ENCODE measurements at regions not wholly inside any gene's neighbourhood (a gene's known extent, or its start where the extent isn't known, plus 50 kb on each side); places are given as distances from the start of the nearest gene placed in this dataset.
A peak's percentile ranks its signal among the peaks of the same experiment; 100 is the strongest.

DNA sequence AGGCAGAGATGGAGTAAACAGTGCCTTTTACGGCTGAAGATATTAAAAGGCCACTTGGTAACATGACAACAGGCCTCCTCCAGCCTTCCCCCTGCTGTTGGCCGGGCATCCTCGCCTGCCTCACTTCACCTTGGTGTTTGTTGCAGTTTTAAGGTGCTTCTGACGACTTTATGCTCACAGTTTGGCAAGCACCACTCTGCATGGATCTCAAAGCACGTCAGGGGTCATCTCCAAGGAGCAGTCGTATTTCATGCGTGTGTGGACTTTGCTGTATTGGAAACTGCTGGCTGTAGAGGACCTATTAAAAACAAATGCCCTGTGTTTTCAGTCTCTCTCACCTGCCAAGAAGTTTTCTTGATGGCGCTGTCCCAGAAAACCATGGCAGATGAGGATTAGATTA, 483.1 kb downstream of the RPS24 start:
- no peak for DNase-seq (ENCODE audit: low spot score)

DNA sequence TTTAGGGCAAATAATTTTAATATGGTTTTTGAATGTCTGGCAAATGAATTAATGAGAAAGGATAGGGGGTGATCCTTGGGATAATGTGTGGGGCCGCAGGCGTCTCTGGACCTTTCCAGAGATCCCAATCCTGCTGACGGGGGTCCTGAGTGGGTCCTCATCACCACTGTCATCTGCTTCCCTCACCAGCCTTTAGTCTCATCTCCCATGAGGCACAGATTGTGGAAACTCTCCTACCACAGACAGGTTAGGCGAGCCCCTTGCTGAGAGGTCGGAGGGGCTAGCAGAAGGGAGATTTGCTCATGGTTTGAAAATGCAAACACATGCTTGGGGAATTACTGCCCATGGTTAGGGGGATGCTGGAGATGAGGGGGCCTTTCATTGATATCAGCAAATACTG, 484.6 kb downstream of the RPS24 start:
- DNase-seq (ENCODE audit: low spot score), result no peak

DNA sequence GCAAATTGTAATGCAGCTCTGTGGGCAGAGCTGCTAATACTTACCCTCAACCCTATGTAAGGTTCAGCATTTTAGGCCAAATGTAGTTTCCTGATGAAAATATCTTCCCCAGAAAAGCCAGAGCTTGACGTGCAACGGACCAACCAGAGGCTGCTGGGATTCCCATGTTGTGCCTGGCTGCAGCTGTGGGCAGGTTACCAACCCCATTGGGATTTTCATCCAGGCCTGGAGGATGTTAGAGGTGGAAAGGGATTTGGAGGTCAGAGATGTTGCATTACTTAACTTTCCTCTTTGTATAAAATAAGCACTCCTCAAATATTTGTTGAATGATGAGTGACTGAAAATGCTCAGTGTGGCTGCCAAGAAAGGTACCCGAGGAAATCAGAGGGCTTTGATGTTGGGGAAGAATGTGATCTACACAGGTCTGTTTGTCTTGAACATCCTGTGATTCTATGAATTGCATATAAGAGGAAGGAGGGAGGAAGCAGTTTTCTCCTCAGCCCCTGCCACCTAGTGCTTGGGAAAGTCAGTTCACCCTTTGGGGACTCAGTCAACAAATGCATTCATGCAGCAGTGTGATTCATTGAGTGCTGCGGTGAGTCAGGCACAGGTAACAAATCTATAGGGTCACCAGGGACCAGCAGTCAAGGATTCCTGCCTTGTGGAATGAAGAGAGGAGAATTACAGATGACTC, 487.2 kb downstream of the RPS24 start:
- DNase-seq (ENCODE audit: low spot score), result peak; percentile 3

DNA sequence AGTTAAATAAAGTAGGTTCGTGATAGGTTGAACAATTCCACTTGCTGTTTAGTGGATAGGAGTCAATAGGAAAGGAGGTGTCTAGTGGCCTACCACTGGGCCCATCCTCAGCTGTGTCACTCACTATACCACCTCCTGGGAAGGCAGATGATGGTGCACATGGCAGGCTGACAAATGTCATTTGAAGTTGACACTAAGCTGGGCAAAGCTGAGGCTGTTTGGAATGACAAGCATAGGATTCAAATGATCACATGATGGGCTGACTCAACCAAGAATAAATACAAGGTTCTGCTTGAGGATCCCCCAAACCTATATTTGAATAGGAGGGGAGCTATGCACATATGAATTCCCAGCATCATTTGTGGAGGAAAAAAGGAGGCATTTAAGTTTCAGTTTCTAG, 489.8 kb downstream of the RPS24 start:
- no peak for DNase-seq (ENCODE audit: low spot score)

DNA sequence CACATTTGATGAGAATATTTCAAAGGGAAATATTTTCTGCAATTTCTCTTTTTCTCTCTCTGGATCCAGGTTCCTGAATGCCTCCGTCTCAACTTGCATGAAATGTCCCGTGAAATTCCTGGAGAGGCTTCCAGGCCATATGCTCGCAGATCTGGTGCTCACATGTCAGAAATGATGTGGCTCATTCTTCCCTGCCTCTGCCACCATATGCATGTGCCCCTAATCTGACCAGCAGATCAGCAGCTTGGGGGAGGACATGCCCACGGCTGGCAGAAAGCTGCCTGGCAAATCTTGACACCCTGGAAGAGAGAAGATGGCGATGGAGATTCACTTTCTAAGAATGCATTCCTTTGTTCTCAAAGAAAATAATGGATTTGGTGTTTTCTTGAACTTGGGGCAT, 490.7 kb downstream of the RPS24 start:
- DNase-seq (ENCODE audit: low spot score), result no peak

DNA sequence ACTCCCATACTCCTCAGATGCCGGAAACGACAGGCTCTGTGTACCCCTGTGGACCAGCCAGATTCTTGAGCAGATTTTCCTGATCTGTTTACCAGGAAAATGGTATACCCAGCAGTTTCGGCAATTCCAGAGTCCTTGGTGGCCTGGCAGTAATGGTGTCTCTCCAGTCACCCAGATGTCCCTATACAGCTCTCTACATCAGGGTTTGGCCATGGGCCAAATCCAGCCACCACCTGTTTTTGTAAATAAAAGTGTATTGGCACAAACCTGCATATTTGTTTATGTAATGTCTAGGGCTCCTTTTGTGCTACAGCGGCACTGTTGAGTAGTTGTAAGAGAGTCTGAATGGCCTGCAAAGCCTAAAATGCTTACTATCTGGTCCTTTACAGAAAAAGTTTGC, 491.3 kb downstream of the RPS24 start:
- DNase-seq (ENCODE audit: low spot score), result no peak

DNA sequence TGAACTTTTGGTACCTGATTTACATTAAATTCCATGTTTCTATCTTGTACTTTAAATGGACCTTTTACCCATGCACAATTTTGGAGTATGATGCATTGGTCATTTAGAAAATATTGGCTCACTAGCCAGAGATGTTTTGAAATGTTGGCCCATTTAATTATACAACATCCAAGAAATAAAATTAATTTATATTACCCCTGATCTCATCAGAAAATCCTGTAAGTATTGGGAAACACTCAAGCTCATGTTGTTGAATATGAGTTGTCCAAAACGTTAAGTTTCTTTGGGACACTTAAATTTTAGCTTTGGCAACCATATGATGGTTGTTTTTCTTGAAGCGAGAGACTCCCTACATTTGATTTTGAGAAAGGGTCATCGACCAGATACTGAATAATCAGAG, 492.7 kb downstream of the RPS24 start:
- DNase-seq (ENCODE audit: low spot score), result no peak

DNA sequence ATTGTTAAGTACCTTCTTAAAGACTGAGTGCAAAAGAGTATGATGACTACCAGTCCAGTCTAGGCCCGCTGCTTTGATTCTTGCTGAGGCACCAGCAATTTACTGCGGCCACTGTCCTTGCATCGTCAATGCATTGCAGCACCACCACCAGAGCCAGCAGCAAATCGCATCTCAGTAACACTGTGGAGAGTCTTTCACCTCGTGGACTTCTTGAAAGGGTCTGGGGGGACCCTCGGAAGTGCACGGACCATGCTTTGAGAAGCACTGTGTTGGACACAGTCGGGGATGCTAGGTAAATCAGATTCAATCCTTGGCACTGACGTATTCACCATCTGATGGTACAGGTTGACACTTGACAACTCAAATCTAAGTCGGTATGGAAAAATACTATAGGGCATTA, 493.6 kb downstream of the RPS24 start:
- DNase-seq (ENCODE audit: low spot score), result no peak

DNA sequence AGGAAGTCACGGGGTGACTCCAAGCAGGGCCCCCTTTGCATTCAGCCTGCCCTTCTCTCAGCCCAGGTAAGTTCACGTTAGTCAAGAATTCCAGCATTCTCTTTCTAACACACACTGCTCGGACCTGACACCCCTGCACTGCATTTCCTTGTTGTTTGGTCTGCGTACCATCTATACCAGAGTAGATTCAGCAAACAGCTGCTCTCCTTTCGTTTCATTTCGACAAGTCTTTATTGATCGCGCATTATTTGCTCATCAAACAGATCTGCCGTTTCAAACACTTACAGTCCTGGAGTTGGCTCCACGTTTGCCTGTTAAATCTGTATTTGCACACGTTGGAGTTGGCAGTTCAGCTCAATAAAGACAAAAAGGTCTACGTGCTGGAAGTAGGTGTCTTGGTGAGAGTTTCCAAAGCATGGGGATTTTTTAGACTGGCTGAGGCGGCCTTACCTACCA, 495.1 kb downstream of the RPS24 start:
- no peak for DNase-seq (ENCODE audit: low spot score)

DNA sequence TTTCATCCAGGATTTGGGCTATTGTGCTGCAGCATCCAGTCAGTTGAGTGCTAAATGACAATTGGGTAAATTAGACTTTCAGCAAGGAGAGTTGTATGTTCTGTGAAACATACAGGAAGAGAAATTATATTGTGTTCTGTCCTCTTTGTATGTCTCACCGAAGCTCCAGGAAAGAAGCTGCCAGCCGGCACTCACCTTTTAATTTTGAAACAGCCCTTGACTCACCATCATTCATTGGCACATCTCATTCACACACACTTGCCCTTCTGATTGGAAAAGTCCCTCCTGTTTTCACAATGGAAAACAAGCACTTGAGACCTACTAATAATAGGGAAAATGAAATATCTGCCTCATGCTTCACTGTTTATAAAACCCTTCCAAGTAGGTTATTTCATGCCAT, 495.6 kb downstream of the RPS24 start:
- DNase-seq (ENCODE audit: low spot score), result no peak

DNA sequence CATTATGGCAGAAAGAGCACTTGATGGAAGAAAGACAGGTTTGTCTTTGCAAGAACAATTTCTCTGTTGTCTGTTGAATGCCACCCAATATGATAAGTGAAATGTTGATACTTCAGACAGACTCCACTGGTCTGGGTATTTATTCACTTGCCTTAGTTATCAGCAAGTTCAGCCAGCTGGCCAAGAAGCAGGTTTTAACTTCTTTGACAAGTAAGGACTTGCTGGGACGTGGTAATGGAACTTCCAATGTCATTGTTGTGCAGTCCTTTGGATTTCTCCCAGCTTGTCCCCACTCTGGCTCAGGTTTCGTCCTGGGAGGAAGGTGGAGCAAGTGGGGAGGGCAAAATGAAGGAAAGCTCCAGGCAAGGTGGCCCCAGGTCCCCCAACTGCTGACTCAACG, 497.4 kb downstream of the RPS24 start:
- DNase-seq (ENCODE audit: low spot score), result peak; percentile 79

DNA sequence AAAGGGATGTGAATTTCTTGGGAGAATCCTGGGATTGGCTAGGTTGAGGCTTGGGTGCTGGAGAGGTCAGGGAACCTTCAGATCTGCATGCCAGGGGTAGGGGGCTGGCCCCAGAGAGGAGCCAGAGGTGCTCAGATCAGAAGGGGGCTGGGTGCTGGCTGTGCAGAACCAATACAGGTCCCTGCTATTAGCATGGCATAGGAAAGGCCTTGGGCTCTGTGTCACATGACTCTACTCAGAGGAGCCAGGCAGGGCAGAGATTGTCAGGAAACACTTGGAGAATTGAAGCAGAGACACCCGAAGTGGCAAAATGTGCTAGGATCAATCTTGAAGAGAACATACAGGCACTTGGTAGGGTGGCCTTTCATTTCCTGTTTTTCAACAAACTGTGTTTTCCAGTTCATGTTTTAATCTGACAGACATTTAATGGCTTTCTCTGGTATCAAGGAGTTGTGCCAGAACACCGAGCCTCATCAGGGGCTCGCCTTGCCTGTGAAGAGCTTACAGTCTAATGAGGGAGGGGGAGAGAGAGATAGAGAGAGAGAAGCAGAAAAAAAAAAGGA, 498.9 kb downstream of the RPS24 start:
- DNase-seq (ENCODE audit: low spot score), result no peak

DNA sequence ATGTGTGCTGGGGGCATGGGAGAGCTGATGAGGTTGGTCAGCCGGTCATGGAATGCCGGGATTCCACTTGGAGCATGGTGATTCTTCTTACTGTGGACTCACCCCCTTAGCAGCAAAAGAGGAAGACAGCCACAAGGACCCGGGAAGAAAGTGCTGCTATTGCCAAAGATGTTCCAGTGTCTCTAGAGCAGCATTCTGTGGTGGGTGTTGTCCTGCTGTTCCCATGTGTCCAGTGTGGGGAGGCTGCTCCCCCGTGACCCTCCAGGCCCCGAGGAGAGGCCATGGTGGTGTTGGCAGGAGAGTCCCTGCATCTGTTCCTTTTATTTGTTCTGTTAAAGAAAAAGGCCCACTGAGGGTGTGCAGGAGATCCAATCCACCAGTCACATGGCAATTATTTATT, 499.4 kb downstream of the RPS24 start:
- no peak for DNase-seq (ENCODE audit: low spot score)

DNA sequence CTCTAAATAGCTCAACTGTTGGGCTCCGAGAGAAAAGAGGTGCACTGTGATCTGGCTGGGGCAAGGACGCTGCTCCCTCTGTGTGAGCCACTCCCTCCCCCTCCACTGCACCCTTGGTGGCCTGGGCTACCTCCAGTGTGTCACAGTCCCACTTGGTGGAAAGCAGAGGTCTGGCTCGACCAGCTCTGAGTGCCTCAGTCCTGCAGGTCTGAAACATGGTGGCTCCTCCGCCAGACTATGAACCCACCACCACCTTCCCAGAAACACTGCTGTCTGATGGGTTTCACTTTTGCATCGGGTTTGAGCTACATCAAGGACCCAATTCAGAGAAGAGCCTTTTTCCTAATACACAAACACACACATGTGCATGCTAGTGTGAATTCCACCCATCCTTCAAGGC, 500.1 kb downstream of the RPS24 start:
- no peak for DNase-seq (ENCODE audit: low spot score)

DNA sequence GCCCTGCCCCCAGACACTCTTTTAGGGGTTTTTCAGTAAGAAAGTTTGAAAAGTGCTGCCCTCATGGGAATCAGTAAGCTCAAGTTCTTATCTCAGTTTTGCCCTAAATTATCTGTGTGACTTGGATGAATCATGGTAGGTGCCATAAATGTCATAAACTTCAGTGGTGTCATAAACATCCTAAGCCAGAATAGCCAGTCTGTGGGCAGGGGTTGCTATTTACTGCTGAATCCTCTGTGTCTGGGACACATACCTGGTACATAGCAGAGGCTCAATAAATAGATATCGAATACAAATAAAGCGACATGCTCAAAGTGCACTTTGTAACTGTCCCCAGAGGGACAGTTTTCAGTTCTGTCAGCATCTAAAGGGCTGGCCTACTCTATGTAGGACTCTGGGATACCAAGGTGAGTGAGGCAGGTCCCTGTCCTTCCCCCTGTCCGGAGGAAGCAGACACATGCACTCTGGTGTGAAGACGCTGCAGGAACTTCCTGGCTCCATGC, 502.1 kb downstream of the RPS24 start:
- no peak for DNase-seq (ENCODE audit: low spot score)

DNA sequence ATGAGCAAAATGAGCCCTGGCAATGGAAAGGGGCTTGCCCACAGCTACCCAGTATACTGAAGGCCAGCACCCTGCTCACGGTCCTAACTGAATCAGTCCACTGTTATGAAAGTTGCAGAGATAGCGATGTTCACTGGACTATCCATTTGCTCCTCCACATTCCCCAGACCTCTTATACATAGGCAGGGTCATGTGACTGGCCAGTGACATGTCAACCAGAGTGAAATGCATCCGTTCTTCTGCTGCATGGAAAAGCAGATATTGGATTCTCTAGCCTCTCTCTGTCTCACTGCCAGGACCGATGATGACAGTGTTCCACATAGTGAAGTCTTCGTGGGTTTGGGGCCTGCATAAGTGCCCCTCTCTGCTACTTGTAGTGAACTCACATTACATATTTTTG, 503.4 kb downstream of the RPS24 start:
- no peak for DNase-seq (ENCODE audit: low spot score)

DNA sequence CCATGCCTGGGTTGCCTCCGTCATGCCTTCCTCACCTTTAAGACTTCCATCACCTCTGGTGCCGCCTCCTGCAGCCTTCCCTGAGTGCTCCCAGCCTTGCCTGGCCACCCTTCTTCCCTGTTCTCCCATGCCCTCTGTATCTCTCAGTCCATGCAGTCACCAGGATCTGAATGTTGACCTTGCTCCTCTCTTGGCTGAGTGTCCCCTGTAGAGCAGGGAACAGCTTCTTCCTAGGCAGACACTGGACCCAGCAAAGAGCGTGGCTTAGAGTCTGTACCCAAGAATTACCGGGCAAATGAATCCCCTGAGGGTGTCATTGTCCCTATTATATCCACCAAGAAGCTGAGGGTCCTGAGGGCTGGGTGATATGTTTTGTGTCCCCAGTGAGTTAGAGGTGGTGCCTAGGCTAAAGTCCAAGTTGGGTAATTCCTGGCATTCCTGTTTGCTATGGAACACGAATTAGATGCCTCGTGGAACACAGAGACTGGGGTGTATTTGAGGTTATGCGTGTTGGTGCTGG, 505.6 kb downstream of the RPS24 start:
- DNase-seq (ENCODE audit: low spot score), result no peak

DNA sequence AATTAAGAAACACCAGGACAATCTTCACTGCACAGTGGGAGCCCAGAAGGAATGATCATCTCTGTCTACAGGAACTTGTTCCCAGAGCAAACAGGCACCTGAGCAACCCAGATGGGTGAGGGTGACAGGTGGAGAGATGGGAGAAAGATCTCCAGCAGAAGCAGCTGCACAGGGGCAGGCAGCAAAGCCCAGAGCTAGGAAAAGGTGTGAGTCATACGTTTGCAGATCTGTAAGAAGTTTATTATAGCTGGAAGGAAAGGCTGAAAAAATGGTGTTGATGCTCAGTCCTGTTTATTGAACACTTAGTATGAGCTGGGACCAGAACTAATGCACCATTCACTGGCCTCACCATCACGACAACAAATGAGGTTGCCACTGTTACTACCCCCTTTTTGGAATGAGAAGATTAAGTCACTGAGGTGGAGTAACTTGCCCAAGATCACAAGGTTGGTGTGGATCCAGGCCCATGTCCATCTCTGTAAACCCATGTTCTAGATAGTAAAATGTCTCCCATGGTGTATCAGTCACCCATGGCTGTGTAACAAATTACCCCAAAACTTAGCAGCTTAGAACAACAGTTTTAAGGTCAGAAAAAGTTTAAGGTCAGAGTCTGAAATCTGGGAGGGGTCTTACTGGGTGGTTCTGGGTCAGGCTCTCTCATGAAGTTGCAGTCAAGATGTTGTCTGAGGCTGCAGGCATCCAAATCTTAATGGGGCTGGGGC, 506.9 kb downstream of the RPS24 start:
- DNase-seq (ENCODE audit: low spot score), result no peak

DNA sequence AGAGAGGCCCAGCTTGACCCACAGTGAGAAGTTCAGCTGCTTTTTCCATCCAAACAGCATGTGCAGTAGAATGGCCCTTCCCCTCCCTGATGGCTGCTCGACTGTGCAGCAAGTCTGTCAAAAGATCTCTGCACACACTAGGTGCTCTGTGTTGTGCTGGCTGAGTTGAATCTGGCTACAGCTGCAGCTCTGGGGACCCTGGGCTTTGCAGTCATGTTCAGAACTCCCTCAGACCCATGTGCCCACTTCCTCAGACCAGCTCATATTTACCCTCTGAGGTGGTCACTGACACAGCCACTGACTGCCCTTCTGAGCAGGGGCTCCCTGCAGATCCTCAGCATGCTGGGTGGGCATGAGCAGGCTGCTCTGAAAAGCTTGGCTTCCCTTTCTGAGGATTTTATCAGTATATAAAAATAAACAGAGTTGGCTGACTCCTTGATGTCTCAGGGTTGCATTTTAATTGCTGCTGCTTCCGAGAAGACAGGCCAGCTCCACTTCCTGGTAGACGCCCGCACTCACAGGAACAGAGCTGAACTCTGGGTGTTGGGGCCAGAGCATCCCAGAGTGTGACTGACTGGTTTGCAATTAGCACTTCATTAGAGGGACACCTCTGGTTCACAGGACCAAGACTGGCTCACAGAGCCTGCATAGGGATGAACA, 507.9 kb downstream of the RPS24 start:
- no peak for DNase-seq (ENCODE audit: low spot score)

DNA sequence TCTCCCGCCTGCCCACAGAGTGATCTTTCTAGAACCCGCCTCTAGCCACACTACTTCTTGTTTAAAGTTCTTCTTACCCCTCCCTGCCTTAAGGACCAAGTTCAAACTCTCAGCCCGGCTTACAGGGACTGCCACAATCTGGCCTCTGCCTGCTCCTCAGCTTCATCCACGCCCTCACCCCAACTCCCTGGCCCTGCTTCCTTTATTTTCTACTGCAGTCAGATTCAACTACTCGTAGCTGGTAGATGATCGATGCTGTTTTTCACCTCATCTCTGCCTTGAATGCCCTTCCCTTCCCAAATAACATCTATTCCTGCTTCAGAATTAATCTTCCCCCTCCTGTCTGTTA, 508.5 kb downstream of the RPS24 start:
- no peak for DNase-seq (ENCODE audit: low spot score)

DNA sequence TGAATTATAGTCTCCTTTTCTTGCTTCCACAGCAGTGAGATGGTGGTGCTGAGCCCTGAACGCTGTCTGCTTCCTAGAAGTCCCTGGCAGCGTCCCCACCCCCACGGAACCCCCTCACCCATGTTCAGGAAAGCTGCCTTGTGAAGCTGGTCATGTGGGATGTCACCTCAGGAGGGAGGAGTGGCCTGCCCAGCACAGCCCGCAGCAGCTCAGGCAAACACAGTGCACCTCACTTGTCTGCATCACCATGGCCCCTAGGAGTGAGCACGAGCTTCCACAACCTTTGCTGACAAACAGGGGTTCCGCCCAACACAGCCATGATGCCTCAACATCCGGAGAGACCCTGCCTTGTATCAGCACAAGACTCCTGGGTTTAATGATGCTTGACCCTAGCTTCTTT, 508.9 kb downstream of the RPS24 start:
- no peak for DNase-seq (ENCODE audit: low spot score)

DNA sequence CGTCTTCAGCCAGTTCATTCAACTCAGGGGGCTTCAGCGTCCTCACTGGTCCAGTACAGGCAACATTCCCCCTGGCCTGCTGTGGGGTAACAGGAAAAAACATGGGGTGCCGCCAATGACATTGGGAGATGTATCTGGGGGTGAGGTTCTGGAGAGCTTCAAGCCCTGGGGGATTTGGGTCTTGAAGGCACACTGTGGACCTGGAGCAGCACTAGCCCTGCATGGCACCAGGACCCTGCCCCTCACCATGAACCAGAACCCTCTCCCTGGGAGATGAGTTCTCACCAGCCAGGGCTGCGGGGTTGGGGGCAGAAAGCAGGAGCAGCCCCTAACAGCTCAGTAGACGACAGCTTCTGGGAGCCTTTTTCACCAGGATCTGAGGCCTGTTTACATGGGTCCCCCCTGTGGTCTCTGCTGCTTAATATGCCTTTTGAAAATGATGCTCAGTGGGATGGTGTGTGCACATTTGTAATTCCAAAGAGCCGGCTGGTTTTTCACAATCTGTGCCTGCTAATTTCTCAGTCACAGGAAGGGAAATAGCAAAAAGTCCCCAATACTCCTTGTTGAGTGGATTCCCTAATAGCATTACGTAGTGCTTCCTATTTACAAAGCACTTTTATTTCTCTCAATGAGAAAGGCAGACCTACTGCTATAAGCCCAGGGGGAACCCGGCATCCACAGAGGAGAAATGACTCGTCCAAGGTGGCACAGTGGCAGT, 509.5 kb downstream of the RPS24 start:
- DNase-seq (ENCODE audit: low spot score), result no peak

Data from COLO829 (cell line).